KG1 (cell line): ENCODE measurements at regions not wholly inside any gene's neighbourhood (a gene's known extent, or its start where the extent isn't known, plus 50 kb on each side); places are given as distances from the start of the nearest gene placed in this dataset.

Experiments
- DNase-seq: peaks from one replicate; lab custom pipeline; 2025; lab: John Stamatoyannopoulos, UW

DNA sequence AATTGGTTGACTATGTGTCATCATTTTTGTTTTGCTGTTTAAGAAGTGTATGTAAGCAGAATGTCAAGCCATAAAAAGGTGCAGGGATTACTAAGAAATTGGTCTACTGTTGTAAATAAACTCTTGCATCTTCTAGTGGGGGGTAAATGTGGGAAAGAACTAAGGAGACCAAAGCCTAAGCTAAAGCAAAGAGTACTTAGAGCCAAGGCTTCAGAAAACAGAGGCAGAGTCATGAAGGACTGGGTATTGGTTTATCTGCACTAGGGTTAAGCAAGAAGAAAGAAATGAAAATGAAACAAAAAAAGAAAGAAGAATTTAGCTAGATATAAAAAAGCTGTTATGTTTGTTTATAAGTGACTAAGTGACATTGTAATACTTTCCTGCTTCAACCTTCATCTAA, 628.1 kb downstream of the METTL15 start:
- DNase-seq, result no peak

DNA sequence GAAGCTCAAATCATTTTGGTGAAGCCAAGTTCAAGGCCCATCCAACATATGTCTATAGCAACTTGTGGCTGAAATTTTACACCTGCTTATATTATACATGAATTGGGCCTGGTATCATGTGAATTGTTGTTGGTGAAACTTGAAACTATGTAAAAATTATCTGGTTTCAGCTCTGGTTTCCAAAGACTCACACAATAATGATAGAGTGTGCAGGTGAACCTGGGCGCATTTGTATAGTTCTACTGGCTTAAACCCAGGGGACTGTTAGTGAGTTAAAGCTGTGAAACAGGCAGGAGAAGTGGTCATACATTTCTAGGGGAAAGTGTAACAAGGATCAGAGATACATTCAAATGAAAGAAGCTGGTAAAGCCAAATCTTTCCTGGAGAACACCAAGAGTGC, 627.3 kb downstream of the METTL15 start:
- no peak for DNase-seq

DNA sequence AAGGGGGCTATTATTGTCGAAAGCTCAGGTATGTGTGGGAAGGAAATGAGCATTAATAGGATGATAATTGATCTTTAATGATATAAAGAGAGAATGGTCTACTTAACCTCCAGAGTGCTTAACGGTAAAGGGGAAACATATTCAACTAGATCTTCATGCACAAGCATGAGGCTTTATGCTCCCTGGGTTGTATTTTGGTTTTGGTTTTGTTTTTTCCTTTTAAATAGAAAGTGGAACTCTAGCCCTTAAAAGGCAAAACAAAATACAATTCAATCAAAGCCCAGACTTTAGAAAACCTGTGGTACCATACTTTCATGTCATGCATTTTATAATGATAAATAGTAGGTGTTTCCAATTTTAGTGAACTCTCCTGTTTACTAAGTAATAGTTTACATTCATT, 622.7 kb downstream of the METTL15 start:
- DNase-seq, result no peak

DNA sequence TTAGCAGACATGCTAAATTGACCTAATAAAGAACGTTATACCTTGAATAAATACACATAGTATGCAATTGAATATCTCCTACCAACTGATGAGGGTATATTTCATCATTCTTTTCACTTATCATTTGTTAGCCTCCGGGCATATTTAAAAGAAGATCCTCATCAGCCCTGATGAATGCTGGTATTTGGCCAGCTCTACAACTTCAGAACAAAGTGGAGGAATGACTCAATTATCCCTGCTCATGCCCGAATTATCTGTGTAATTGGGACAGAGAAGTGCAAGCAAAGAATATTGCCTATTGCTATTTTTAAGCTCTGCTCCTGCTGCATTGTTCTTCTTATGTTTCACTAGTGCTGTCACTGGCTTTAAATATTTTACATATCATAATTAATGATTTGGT, 622.1 kb downstream of the METTL15 start:
- no peak for DNase-seq

DNA sequence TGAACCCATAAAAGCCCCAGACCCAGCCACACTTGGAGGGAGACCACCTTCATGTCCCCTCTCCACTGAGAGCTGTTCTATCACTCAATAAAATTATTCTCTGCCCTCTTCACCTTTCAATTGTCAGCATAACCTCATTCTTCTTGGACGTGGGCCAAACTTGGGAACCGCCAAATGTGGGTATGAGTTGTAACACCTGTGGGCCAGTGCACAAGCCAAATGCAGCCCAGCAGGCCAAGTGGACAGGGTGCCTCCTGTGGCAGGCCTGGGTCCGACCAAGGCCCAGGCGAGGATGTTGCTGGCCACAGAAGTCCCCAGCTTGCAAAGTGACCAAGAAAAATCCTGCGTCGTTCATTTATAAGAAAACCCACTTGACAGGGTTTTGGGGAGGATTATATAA, 621.2 kb downstream of the METTL15 start:
- no peak for DNase-seq

DNA sequence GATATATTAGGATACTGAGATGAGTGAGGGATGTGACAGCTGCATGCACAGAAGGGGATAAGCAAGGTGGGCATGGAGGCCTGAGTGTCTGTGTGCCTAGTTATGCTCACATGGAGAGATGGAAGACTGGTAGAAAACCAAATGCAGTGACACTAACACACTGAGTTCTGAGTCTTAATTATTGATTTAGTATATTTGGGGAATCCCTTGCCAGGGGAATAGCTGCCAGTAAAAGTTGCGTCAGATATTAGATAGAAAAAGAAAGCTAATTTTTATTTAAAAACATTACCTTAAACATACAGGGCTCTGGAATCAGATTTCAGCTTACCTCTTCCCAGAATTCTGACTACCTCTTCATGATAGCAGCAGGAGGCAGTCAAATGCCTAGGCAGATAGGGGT, 620.5 kb downstream of the METTL15 start:
- DNase-seq, result no peak

DNA sequence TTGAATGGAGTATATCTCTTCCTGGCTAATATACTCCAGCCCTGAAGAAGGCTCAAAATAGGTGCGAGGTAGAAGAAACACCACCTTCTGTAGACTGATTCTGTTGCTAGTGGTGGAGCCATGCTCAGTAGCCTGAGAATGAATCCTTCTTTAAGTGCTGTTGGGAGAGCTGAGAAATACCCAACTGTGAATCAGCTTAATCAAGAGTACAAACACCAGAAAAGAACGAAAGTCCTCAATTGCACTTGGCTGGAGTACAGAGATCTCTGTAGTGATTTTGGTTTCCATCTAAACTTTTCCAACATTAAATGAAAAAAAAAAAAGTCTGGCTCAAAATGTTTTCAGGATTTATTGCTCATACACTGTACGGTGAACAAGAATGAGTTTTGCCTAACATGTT, 619.1 kb downstream of the METTL15 start:
- DNase-seq, result no peak

DNA sequence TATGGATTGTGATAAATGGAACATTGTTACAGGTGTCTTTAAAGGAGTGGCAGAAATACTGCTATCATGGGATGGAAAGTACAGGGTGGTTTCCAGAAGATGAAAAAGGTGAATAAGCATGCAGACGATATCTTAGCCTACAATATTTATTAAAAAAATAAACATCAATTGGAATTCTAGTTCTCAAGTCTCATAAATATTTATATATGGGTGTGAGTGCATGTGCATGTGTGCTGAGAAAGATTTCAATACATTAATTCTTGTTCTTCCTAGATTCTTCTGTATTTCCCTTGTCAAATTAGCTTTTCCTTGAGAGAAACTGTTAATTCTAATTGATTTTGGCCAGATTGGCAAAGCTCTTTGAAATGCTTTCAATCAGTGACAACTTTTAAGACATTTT, 618.2 kb downstream of the METTL15 start:
- no peak for DNase-seq

DNA sequence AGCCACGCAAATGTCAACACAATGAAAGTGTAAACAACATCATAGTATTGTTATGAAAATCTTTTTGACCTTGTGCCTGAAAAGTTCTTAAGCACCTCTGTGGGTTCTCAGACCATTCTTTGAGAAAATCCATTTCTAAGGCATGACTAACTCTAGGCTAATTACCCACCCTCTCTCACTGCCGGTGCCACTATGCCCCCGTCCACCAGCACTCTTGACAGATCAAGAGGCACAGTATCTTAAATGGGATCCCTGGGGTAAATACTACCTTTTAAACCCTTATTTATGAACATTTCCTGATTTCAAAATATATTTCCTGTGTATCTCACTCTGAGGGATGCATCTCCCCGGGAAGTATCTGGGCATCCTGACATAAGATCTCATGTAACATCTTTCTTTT, 607.5 kb downstream of the METTL15 start:
- DNase-seq, result no peak

DNA sequence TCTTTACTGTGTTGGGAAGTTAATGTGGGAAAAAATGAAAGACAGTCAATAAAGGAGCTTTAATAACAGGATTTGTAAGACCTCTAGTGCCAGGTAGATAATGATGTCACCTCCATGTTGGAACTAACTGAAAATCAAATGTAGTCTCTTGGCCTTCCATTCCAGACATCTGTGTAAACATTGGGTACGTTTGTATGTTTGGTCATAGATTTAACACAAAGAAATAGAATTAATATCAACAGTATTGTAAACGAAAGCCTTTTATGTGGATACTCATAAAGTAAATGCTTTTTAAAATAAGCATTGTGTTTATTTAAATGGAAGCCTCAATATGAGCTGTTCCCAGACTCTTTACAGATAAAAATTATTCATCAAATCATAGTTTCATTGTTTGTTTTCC, 605.7 kb downstream of the METTL15 start:
- DNase-seq, result no peak

DNA sequence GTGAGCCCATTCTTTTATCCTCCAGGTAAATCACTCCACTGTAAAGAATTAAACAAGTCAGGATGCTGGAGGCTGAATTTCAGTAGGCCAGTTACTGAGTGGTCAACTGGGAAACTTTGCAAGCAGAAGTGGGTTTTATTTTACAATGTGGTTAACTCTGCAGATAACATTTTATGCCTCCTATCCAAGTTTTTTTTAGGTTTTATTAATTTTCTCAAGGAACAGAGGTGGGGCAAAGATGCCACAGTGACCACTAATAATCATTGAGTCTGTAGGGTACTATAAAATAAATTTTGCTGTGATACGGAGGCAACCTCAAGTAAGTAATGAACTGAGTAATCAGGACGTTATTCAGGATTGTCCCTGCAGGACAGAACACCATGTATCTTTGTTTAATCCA, 599.9 kb downstream of the METTL15 start:
- no peak for DNase-seq

DNA sequence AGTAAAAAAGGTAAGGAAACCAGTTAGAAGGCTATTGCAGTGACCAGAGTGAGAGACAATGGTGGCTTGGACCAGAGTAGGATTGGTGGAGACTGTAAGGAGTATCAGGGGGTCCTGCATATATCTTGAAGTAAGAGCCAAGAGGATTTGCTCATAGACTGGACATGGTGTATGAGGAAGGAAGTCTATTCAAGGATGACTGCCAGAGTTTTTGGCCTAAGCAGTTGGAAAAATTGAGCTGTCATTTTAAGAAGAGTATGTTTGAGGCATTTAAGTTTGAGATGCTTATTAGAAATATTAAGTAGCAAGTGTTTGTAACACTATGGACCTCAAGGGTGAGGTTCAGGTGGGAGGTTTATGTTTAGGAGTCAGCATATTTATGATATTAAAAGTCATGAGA, 596.6 kb downstream of the METTL15 start:
- no peak for DNase-seq

DNA sequence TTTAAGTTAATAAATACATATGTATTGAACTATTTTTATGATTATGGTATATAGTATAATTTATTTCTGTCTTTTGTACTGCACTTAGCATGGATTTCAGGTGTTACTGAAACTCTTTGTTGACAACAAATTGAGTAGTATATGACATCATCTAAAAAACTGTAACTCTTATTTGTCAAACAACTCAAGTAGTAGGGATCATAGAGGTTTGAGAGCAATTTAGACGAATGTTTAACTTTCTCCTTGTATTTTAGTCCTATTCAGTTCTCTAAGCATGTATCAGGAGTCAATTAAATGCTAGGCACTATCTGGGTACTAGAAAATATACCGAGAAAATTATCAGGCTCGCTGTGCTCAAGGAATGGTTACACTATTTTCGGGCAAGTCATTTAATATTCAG, 595.2 kb downstream of the METTL15 start:
- no peak for DNase-seq

DNA sequence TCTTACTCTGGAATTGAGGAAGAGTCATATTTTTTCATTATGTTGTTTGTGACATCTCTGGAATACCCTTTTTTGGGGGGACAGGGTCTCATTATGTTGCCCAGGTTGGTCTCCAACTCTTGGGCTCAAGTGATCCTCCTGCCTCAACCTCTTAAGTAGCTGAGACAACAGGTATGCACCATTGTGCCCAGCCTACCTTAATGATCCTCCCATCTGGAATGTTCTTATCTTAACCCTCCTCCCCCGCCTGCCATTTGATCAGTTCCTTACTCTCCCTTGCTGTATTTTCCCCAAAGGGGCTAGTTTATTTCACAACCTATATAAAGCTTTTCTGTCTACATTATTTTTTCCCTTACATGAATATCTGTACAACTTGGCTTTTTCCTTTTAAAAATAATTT, 594.7 kb downstream of the METTL15 start:
- no peak for DNase-seq

DNA sequence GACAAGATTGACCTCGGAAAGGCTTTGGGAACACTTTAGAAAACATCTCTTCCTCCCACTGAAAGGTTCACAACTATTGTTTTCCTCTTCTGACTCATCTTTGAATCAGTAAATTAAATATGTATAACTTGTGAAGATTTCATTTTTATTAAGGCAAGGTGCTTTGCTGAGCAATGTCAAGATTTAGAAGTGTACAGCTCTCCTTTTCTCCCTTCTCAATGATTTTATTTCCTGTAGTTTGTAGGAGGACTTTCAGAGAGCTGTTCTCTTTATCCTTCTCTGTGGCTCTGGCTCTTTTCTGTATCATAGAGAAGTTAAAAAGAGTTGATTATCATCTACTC, 594.2 kb downstream of the METTL15 start:
- DNase-seq, result no peak

DNA sequence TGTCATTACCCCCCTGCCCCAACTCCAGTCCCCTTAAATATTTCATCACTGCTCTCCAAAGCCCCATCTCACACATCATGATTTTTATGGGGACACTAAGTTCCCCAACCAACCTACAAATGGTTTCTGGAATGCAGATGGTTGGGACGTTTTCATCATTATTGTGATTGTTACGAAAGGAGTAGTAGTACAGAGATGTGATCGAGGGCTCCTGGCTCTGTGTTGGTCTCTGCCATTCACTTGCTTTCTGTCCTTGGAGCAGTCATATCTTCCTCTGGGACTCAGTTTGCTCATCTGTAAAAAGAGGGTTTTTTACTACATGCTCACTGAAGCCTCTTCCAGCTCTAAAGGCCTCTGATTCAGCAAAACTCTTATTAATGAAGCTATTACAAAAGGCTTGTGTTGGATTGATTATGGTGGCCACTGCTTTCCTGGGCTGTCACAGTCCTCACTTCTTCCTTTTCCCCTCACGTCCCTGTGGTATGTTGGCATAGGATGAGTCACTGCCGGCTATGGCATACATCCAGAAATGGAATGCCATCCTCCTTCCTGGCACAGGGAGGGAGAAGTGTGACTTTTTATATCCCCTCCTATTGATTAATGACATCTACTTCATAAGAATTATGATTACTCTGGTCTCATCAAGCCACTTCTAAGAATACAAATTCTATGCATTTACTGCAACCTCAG, 593.7 kb downstream of the METTL15 start:
- DNase-seq, result no peak

DNA sequence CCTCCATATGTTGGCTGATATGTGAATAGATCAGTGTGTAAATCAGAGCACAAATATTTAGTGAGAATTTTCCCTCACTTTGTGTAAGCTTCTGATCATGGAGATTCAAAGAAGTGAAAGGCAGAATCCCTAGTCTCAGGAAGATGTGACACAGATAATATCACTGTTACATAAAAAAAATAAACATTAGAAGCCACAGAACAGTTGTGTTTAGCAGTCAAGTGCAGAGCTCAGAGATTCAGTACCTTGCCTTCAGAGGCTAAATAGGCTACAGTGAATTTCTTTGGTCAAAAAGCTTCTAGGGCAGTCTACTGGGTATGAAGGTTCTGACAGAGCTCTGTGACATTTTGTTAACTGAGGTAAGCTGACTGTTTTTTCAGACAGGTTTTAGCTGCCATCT, 591.5 kb downstream of the METTL15 start:
- no peak for DNase-seq

DNA sequence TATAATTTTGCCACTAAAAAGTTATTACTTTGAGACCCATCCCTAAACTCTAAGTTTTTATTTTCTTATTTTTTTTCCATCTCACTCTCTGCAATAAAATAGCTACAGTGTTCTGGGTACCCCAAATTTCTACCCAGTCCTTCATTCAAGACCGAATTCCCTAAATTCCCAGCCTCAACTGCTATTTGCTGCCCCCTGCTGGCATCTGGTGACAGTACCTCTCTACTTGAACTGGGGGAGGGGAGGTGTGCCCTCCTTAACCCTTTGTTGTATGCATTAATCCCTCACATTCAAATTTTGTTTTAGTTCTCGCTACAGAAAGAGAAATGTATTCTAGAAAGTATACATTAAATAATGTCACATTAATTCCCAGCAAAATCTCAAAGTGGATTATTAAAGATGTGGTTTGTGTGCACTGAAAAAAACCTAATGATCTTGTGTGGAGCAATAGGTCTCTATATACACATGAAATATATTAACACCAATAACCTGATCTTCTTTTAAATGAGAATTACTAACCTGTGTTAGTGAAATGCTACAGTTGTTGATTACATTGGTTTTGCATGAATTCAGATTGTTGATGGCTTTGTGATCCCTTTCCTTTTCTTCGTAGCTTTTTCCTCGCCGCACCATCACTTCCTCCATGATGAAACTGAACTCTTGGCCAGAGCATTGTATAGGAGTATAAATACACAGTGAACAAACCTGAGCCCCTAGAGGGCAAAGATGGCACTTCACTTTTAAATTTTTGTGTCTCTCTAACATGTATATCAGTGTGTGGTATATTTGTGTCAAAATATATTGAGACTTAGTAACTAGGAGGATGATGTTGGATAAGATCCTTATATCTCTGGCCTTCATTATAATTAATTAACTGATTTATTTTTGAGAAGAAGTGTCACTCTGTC, 590.0 kb downstream of the METTL15 start:
- DNase-seq, result no peak

DNA sequence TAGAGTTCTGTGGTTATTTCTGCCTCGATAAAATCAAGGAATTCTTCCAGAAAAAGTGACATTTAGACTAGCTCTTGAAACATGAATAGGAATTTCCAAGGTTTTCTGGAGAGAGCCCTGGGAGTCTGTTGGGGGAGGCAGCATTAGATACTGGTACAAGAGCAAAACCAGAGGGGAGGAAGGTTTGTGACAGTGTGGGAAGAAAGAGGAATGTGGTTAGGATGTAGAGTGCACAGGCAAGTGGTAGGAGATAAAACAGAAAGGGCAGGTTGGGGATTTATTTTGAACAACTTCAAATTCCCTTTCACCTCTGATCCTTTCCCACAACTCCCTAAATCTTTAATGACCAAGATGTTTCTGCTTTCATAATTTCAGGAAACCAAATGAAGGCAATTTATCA, 588.4 kb downstream of the METTL15 start:
- DNase-seq, result no peak

DNA sequence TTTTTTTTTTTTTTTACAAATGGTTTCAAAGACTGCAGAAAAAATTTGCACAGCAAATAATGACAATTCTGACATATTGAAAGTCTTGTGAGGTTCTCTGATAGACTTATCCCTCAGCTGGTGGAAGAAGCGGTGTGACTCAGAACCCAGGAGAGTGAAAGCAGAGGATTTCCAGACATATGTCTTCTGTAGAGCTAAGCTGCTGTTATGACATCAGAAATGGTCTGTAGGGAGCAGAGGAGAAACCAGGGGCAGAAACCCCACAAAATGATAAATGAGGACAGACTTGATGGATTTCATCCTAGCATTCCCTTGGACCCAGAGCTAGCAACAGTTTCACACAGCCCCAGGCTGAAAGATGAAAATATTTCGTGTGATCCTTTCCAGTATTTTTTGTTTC, 582.6 kb downstream of the METTL15 start:
- DNase-seq, result no peak

DNA sequence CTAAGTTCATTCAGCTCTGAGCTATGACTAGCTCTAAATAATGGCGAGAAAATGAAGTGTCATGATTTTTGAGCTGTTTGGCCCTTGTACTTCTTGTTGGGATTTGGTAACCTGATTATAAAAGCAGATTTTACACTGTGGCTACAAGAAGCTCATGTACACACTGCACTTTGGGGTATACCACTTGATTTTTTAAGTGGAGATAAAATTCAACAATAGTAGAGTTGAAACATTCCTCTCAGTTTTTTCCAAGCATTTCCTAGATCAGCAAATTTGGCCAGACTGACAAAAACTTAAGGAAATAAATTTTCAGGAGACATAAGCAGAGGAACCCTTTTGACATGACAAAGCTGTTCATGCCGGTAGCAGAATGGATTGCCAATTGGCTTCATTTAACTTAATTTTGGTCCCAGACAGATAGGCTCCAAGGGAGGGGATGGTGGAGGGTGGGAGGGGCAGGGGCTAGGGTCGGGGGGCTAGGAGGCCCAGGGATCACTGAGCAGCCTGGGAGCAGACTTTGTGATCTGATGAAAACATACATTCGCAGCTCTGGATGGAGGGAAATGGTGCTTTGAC, 575.9 kb downstream of the METTL15 start:
- DNase-seq, result no peak

DNA sequence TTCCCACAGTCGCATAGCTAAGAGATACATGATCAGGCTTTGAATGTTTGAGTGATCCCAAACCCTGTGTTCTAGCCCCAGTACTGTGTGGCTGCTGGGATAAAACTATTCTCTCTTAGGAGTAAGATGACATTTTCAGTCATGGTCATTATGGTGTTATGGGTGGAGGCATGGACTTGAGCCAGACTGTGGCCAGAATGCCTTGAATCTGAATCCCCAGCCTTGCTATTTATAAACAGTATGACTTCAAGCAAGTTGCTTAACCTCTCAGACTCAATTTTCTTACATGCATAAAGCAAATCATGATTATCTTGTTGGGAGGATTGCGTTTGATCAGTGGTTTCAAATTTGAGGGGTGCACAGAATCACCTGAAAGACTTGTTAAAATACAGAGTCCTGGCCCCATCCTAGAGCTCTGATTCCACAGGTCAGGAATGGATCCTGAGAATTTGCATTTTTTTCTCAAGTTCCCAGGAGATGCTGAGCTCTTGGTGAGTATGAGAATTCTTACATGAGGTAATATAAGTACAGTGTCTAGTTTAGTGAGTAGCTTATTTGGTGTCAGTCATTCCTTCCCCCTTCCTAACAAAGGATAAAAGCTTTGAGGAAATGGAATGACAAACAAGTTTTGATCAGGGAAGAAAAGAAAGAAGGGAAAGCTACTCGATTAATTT, 571.7 kb downstream of the METTL15 start:
- DNase-seq, result no peak

DNA sequence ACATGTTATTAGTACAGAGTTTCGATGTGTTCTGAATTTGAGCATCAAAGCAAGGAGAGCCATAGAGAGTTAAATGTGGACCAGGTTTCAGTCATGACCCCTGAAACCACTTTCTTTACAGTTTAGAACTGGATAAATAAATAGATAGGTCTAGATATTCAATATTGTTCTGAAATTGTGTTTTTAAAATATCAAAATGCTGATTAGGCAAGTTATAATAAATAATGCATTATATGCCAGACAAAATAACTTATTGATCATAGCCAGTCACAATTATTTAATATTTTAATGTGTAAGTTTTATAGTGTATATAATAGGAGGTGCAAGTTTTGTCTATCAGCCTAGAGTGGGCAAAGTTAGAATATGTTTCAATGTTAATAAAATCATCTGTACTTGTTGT, 569.5 kb downstream of the METTL15 start:
- DNase-seq, result no peak
